Endothelial cell of umbilical vein (primary cell): ENCODE measurements at regions not wholly inside any gene's neighbourhood (a gene's known extent, or its start where the extent isn't known, plus 50 kb on each side); places are given as distances from the start of the nearest gene placed in this dataset.

ENCODE experiments used
- BruUV-seq: library from RNA; stranded (reverse); fragments of 400-500 nt; replicated peaks from 2 replicates; lab custom pipeline; 2021; lab: Mats Ljungman, UMichigan
- CTCF ChIA-PET: fragments of 300-600, 350-600 bp; sonication (Branson Sonifier 250); formaldehyde crosslinking; loops from one replicate; lab custom pipeline; 2021; ENCODE audit warnings: antibody characterized with exemption, inconsistent platforms; lab: Charles Lee
- POLR2A ChIA-PET: fragments of 300-600, 350-600 bp; sonication (Branson Sonifier 250); formaldehyde crosslinking; loops from one replicate; lab custom pipeline; 2021; ENCODE audit warnings: antibody characterized with exemption, inconsistent platforms; lab: Charles Lee
- DNase-seq: peaks from one replicate; pipeline ENCODE4 v3.0.0-alpha.2; 2011; ENCODE audit warnings: low read depth, low spot score
- FAIRE-seq: peaks from 2 replicates; lab custom pipeline; 2011; peaks lifted over from hg19 to GRCh38; lab: Jason Lieb, UNC
- H2AFZ ChIP-seq: 2 replicates; pipeline ENCODE4 v1.6.0; 2012; ENCODE audit warnings: low read depth, low read length, control low read depth, inconsistent platforms
- H3K27ac ChIP-seq: 2 replicates; pipeline ENCODE4 v1.5.1; 2011; ENCODE audit warnings: low read depth, mild to moderate bottlenecking, control low read depth, low read length, moderate library complexity; ENCODE audit not compliant: insufficient read depth
- H3K27me3 ChIP-seq, 2 experiments: 2 replicates each; pipeline versions ENCODE4 v1.6.0 to v1.6.1; 2011; ENCODE audit warnings: low read length in 2 of 2, mixed read lengths in 1 of 2; ENCODE audit not compliant: control insufficient read depth in 2 of 2, insufficient read depth in 2 of 2
- H3K36me3 ChIP-seq, 2 experiments: 2 replicates in 1 of 2; 3 replicates in 1 of 2; pipeline ENCODE4 v1.5.1; 2011; ENCODE audit warnings: low read length in 2 of 2, mild to moderate bottlenecking in 1 of 2, moderate library complexity in 1 of 2; ENCODE audit not compliant: control insufficient read depth in 2 of 2, insufficient read depth in 2 of 2; ENCODE audit errors: extremely low read depth in 1 of 2
- H3K4me1 ChIP-seq: 3 replicates; pipeline ENCODE4 v1.5.1; 2011; ENCODE audit warnings: mild to moderate bottlenecking, low read length; ENCODE audit not compliant: control insufficient read depth, insufficient read depth; ENCODE audit errors: extremely low read depth
- H3K4me2 ChIP-seq: 2 replicates; pipeline ENCODE4 v1.6.1; 2011; ENCODE audit warnings: low read length, control low read depth, mixed read lengths; ENCODE audit not compliant: insufficient read depth
- H3K4me3 ChIP-seq, 3 experiments: fragments of 200-600 bp in 1 of 3; sonication (generic), shearing (Covaris generic) in 1 of 3; replicated peaks in 1 of 3; 2 replicates each; pipeline ENCODE4 v1.5.1; 2011 to 2016; ENCODE audit warnings: control low read depth in 3 of 3, low read length in 3 of 3, mild to moderate bottlenecking in 2 of 3, inconsistent platforms in 1 of 3, low read depth in 1 of 3, moderate library complexity in 1 of 3; ENCODE audit not compliant: insufficient read depth in 1 of 3
- H3K79me2 ChIP-seq: 2 replicates; pipeline ENCODE4 v1.6.0; 2012; ENCODE audit warnings: low read length, inconsistent platforms; ENCODE audit not compliant: control insufficient read depth, insufficient read depth
- H3K9ac ChIP-seq: replicated peaks from 2 replicates; pipeline ENCODE3; 2011; ENCODE audit warnings: low read length, control low read depth; ENCODE audit not compliant: insufficient read depth; ENCODE audit errors: extremely low read depth
- H3K9me1 ChIP-seq: replicated peaks from 3 replicates; pipeline ENCODE4 v1.6.0; 2011; ENCODE audit warnings: mild to moderate bottlenecking, low read length; ENCODE audit not compliant: control insufficient read depth, insufficient read depth; ENCODE audit errors: extremely low read depth
- H3K9me3 ChIP-seq: replicated peaks from 2 replicates; pipeline ENCODE4 v1.5.1; 2012; ENCODE audit warnings: low read length, inconsistent platforms; ENCODE audit not compliant: control insufficient read depth, insufficient read depth
- H4K20me1 ChIP-seq: replicated peaks from 2 replicates; pipeline ENCODE3; 2011; ENCODE audit warnings: mild to moderate bottlenecking, low read length; ENCODE audit not compliant: control insufficient read depth, insufficient read depth; ENCODE audit errors: extremely low read depth
- EZH2 ChIP-seq: IDR thresholded peaks from 2 replicates; pipeline ENCODE4 v1.6.1; 2012; ENCODE audit warnings: borderline replicate concordance, low read depth, mild to moderate bottlenecking, moderate library complexity, low read length, inconsistent platforms; ENCODE audit not compliant: severe bottlenecking
- FOS ChIP-seq: IDR thresholded peaks from 2 replicates; pipeline ENCODE4 v1.6.1; 2011; ENCODE audit warnings: mild to moderate bottlenecking, low read length, moderate library complexity, borderline replicate concordance; ENCODE audit not compliant: insufficient read depth
- GATA2 ChIP-seq: IDR thresholded peaks from 2 replicates; pipeline ENCODE4 v1.7.0; 2011; ENCODE audit warnings: low read depth, mild to moderate bottlenecking, moderate library complexity, mixed read lengths, low read length; ENCODE audit not compliant: insufficient read length, insufficient read depth
- JUN ChIP-seq: IDR thresholded peaks from 2 replicates; pipeline ENCODE4 v1.6.1; 2011; ENCODE audit warnings: borderline replicate concordance, low read depth; ENCODE audit not compliant: insufficient read length, insufficient read depth
- MYC ChIP-seq: IDR thresholded peaks from one replicate; pipeline ENCODE4 v1.6.1; 2011; ENCODE audit warnings: mild to moderate bottlenecking, low read depth, low read length
- POLR2A ChIP-seq: IDR thresholded peaks from 2 replicates; pipeline ENCODE4 v1.6.1; 2012; ENCODE audit warnings: low read depth, mild to moderate bottlenecking, control low read depth, low read length
- POLR2AphosphoS5 ChIP-seq: IDR thresholded peaks from 2 replicates; pipeline ENCODE4 v1.6.1; 2012; ENCODE audit warnings: low read depth, mild to moderate bottlenecking, control low read depth, low read length, moderate library complexity; ENCODE audit not compliant: insufficient read depth
- dilution Hi-C: fragments of 300-500 bp; cut with MboI; formaldehyde crosslinking; loops from one replicate; pipeline ENCODE4 v1.15.0; 2019; ENCODE audit warnings: low sequenced_read_pairs; ENCODE audit not compliant: extremely low pct_ligation_motif_present
- intact Hi-C: fragments of 100-400 bp; cut with micrococcal nuclease; formaldehyde crosslinking; loops from one replicate; pipeline ENCODE4 v1.10.0; 2022
- TF ChIP-seq, protein P1 (sequence below), 2 donors: IDR thresholded peaks; 1 replicate in 1 of 2; 2 replicates in 1 of 2; pipeline ENCODE4 v1.5.1; 2011; ENCODE audit warnings: low read length in 2 of 2, mild to moderate bottlenecking in 2 of 2, moderate library complexity in 2 of 2, control low read depth in 1 of 2, inconsistent platforms in 1 of 2, low read depth in 1 of 2; ENCODE audit not compliant: insufficient read depth in 1 of 2; ENCODE audit errors: extremely low read depth in 1 of 2
- TF ChIP-seq, protein P2 (sequence below): IDR thresholded peaks from 2 replicates; pipeline ENCODE4 v1.6.1; 2011; ENCODE audit not compliant: insufficient read depth, insufficient read length

DNA sequence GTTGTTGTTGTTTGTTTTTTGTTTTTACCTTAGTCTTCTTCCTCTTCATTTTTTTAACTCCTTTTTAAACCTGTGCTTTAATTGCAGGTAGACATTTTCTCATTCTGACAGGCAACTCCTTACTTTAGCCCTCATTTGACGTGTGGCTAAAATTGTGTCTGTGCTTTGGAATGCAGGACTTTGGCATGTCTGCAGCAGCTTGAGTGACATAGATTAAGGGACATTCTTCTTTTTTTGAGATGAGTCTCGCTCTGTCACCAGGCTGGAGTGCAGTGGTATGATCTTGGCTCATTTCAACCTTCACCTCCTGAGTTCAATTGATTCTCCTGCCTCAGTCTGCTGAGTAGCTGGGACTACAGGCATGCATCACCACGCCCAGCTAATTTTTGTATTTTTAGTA lies 100.8 kb downstream of the FAT3 start:
- Histone ChIP-seq H3K9ac (no peak overlapping the region), H3K79me2 (no peaks in the 10 kb centered on the region), H3K4me3 (no peak overlapping the region), H3K9me1 (no peaks in the 10 kb centered on the region), H3K4me2 (no peak overlapping the region), H3K27me3 (no peaks in the 10 kb centered on the region), H3K36me3 (no peaks in the 10 kb centered on the region), H3K27ac (no peak overlapping the region), H2AFZ (no peak overlapping the region), H3K4me1 (no peaks in the 10 kb centered on the region), H3K9me3 (no peaks in the 10 kb centered on the region), H4K20me1 (no peaks in the 10 kb centered on the region)
- TF ChIP-seq FOS (no peak), POLR2A (no peak)
- intact Hi-C loops (no loop called here), dilution Hi-C loops (no loop called here)
- BruUV-seq: no TSS peak
- no peak for FAIRE-seq
- DNase-seq: no peak
- ChIA-PET CTCF (no interaction called here), POLR2A (no interaction called here)

DNA sequence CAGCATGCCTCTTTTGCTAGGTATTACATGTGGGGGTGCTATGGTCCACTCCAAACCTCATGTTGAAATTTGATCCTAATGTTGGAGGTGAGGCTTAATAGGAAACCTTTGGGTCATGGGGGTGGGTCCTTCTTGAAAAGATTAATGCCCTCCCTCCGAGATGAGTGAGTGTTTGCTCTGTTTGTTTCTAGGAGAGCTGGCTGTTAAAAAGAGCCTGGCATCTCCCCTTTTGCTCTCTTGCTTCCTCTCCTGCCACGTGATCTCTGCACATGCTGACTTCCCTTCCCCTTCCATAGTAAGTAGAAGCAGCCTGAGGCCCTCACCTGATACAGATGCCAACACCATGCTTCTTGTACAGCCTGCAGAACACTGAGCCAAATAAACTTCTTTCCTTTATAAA lies 104.5 kb downstream of the FAT3 start:
- ChIA-PET POLR2A (no interaction called here), CTCF (no interaction called here)
- Histone ChIP-seq H3K9ac (no peak overlapping the region), H3K27ac (no peak overlapping the region), H3K9me1 (no peaks in the 10 kb centered on the region), H3K4me2 (no peak overlapping the region), H3K4me1 (no peaks in the 10 kb centered on the region), H3K27me3 (no peaks in the 10 kb centered on the region), H3K9me3 (no peaks in the 10 kb centered on the region), H4K20me1 (no peaks in the 10 kb centered on the region), H2AFZ (no peak overlapping the region), H3K79me2 (no peaks in the 10 kb centered on the region), H3K36me3 (no peaks in the 10 kb centered on the region), H3K4me3 (no peak overlapping the region)
- dilution Hi-C loops (no loop called here), intact Hi-C loops (no loop called here)
- no TSS peak for BruUV-seq
- no peak for FAIRE-seq
- TF ChIP-seq MYC (no peak), GATA2 (no peak), POLR2AphosphoS5 (no peak), POLR2A (no peak), FOS (no peak), JUN (no peak), EZH2 (no peak)
- TF ChIP-seq, protein P1, sequence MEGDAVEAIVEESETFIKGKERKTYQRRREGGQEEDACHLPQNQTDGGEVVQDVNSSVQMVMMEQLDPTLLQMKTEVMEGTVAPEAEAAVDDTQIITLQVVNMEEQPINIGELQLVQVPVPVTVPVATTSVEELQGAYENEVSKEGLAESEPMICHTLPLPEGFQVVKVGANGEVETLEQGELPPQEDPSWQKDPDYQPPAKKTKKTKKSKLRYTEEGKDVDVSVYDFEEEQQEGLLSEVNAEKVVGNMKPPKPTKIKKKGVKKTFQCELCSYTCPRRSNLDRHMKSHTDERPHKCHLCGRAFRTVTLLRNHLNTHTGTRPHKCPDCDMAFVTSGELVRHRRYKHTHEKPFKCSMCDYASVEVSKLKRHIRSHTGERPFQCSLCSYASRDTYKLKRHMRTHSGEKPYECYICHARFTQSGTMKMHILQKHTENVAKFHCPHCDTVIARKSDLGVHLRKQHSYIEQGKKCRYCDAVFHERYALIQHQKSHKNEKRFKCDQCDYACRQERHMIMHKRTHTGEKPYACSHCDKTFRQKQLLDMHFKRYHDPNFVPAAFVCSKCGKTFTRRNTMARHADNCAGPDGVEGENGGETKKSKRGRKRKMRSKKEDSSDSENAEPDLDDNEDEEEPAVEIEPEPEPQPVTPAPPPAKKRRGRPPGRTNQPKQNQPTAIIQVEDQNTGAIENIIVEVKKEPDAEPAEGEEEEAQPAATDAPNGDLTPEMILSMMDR (IDR thresholded peaks at IDR 0.05; ENCODE audit: extremely low read depth in 1 of 2, insufficient read depth in 1 of 2, low read depth in 1 of 2, low read length in 2 of 2): no peak
- TF ChIP-seq, protein P2, sequence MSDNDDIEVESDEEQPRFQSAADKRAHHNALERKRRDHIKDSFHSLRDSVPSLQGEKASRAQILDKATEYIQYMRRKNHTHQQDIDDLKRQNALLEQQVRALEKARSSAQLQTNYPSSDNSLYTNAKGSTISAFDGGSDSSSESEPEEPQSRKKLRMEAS: no peak
- no peak for DNase-seq
